Tibial artery (tissue), 4 donors: ENCODE measurements at regions not wholly inside any gene's neighbourhood (a gene's known extent, or its start where the extent isn't known, plus 50 kb on each side); places are given as distances from the start of the nearest gene placed in this dataset.

Source experiments
- DNase-seq, 2 donors: peaks; one replicate each; pipeline ENCODE4 v3.0.0-alpha.2; 2019
- H3K27ac ChIP-seq, 2 donors: fragments of 200-600 bp; sonication (generic) in 1 of 2; 1 replicate in 1 of 2; 2 replicates in 1 of 2; pipeline ENCODE4 v1.5.1; 2018 to 2019; ENCODE audit warnings: mild to moderate bottlenecking in 1 of 2
- H3K27me3 ChIP-seq, 2 donors: fragments of 200-600 bp; sonication (generic) in 1 of 2; one replicate each; pipeline versions ENCODE4 v1.5.1 to v1.6.0; 2016 to 2019
- H3K36me3 ChIP-seq, 3 donors: fragments of 200-600 bp; sonication (generic) in 2 of 3; one replicate each; pipeline ENCODE4 v1.5.1; 2016 to 2019; ENCODE audit warnings: mild to moderate bottlenecking in 2 of 3
- H3K4me1 ChIP-seq, 4 donors: fragments of 200-600 bp; sonication (generic) in 2 of 4; 1 replicate in 3 of 4; 2 replicates in 1 of 4; pipeline ENCODE4 v1.5.1; 2016 to 2019
- H3K4me3 ChIP-seq, 2 donors: fragments of 200-600 bp; sonication (generic) in 1 of 2; 1 replicate in 1 of 2; 2 replicates in 1 of 2; pipeline ENCODE4 v1.5.1; 2018 to 2019; ENCODE audit warnings: mild to moderate bottlenecking in 2 of 2
- H3K9me3 ChIP-seq, 3 donors: fragments of 200-600 bp; sonication (generic) in 1 of 3; one replicate each; pipeline ENCODE4 v1.5.1; 2016 to 2019
- intact Hi-C: fragments of 100-400 bp; cut with DNase I; formaldehyde crosslinking; loops from one replicate; pipeline ENCODE4 v1.15.0; 2023; ENCODE audit warnings: low total_unique reads
- TF ChIP-seq, protein P1 (sequence below), 2 experiments: fragments of 200-600 bp in 1 of 2; fragments of 450-650 bp in 1 of 2; IDR thresholded peaks; one replicate each; pipeline ENCODE4 v1.5.1; 2017 to 2019; ENCODE audit warnings: antibody characterized with exemption in 2 of 2, mild to moderate bottlenecking in 1 of 2, moderate library complexity in 1 of 2

DNA sequence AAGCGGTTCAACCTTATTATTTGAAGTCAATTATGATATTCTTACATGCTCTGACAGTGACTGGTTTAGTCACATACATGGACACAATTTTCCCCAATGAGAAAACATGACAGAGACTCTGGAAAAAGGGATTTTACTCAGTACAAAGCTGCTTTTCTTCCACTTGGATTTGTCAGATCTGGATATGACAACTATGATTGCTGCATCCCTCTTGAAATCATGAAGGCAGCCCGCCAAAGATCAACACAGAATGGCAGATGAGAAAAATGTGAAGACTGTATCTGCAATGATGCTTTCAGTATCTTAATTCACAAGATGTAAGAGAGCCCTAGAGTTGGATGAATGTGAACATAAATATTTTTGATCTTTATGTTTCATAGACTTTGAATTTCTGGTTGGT is 439.6 kb downstream of the CDH8 start:
- H3K27me3 ChIP-seq: no peaks in the 10 kb centered on the region
- intact Hi-C loops: no loop called here
- no peaks in the 10 kb centered on the region for H3K36me3 ChIP-seq
- no peak for DNase-seq
- peaks cover 7 to 23% (median 11%) of the 10 kb centered on the region in 3 donors for H3K9me3 ChIP-seq
- H3K4me3 ChIP-seq: no peak overlapping the region
- TF ChIP-seq, protein P1, sequence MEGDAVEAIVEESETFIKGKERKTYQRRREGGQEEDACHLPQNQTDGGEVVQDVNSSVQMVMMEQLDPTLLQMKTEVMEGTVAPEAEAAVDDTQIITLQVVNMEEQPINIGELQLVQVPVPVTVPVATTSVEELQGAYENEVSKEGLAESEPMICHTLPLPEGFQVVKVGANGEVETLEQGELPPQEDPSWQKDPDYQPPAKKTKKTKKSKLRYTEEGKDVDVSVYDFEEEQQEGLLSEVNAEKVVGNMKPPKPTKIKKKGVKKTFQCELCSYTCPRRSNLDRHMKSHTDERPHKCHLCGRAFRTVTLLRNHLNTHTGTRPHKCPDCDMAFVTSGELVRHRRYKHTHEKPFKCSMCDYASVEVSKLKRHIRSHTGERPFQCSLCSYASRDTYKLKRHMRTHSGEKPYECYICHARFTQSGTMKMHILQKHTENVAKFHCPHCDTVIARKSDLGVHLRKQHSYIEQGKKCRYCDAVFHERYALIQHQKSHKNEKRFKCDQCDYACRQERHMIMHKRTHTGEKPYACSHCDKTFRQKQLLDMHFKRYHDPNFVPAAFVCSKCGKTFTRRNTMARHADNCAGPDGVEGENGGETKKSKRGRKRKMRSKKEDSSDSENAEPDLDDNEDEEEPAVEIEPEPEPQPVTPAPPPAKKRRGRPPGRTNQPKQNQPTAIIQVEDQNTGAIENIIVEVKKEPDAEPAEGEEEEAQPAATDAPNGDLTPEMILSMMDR (IDR thresholded peaks at IDR 0.05): no peak
- H3K27ac ChIP-seq: no peak overlapping the region
- no peaks in the 10 kb centered on the region for H3K4me1 ChIP-seq

DNA sequence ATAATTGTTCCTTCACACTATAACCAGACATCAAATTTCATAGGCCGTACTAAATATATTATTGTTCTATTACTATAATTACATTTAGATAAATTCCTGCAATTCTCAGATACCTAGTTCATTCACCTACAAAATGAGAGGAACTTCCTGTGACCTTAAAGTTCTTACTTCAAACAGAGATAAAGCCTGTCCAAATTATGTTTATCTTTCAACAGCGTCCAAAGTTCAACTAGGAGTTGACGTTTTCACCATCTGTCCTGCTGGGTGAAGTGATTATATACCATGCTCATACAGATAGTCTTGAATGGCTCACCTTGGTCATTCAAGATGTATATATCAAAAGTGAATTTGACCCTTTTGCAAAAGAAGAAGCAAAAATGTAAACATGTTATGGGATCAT is 440.6 kb downstream of the CDH8 start:
- H3K27me3 ChIP-seq: no peaks in the 10 kb centered on the region
- no peak overlapping the region for H3K27ac ChIP-seq
- DNase-seq: no peak
- no peaks in the 10 kb centered on the region for H3K4me1 ChIP-seq
- TF ChIP-seq, protein P1 (IDR thresholded peaks at IDR 0.05): no peak
- no peaks in the 10 kb centered on the region for H3K36me3 ChIP-seq
- intact Hi-C loops: no loop called here
- no peak overlapping the region for H3K4me3 ChIP-seq
- H3K9me3 ChIP-seq: peaks cover 7 to 23% (median 11%) of the 10 kb centered on the region in 3 donors

DNA sequence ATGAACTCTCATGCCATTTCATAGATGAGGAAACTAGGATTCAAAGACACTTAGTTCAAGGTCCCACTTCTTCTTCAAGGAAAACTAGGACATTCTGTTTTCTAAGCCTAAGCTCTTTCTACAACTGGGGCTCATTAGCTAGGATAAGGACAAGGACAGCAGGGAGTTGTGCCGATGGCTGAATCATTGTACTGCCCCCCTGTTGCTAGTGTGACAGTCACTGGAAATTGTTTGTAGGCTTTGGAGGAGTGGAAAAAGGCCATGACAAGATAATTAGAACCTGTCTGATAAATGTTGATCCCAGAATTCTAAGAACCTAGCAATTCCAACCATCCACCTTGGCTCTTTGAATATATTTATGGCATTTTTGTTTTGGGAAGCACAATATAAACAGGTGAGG is 445.7 kb downstream of the CDH8 start:
- H3K36me3 ChIP-seq: no peaks in the 10 kb centered on the region
- TF ChIP-seq, protein P1 (IDR thresholded peaks at IDR 0.05): no peak
- H3K4me3 ChIP-seq: no peak overlapping the region
- no peak overlapping the region for H3K27ac ChIP-seq
- peaks cover 7 to 21% (median 11%) of the 10 kb centered on the region in 3 donors for H3K9me3 ChIP-seq
- DNase-seq: no peak
- no peaks in the 10 kb centered on the region for H3K27me3 ChIP-seq
- intact Hi-C loops: no loop called here
- H3K4me1 ChIP-seq: no peaks in the 10 kb centered on the region

DNA sequence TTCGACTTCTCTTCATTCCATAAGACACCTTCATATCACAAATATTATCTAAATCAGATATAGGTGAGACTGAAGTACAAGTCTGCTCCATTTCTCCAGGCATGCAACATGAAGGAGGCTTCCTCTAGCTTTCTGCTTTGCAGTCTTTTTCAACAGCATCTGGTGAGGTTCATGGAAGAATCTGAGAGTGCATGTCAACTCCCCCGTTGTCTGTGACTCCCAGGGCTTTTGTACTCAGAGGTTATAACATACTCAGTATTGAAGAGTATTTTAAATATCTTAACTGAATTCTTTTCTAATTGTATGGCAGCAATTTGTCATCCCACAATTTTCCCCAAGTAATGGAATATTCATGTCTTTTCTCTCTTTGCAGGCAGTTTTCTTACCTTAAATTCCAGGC is 448.7 kb downstream of the CDH8 start:
- no peak overlapping the region for H3K4me3 ChIP-seq
- H3K27me3 ChIP-seq: no peaks in the 10 kb centered on the region
- intact Hi-C loops: no loop called here
- no peak for DNase-seq
- no peaks in the 10 kb centered on the region for H3K36me3 ChIP-seq
- H3K9me3 ChIP-seq: peaks cover 0 to under 1% (median 0%) of the 10 kb centered on the region in 3 donors
- H3K4me1 ChIP-seq: no peaks in the 10 kb centered on the region
- H3K27ac ChIP-seq: no peak overlapping the region
- TF ChIP-seq, protein P1 (IDR thresholded peaks at IDR 0.05): no peak

DNA sequence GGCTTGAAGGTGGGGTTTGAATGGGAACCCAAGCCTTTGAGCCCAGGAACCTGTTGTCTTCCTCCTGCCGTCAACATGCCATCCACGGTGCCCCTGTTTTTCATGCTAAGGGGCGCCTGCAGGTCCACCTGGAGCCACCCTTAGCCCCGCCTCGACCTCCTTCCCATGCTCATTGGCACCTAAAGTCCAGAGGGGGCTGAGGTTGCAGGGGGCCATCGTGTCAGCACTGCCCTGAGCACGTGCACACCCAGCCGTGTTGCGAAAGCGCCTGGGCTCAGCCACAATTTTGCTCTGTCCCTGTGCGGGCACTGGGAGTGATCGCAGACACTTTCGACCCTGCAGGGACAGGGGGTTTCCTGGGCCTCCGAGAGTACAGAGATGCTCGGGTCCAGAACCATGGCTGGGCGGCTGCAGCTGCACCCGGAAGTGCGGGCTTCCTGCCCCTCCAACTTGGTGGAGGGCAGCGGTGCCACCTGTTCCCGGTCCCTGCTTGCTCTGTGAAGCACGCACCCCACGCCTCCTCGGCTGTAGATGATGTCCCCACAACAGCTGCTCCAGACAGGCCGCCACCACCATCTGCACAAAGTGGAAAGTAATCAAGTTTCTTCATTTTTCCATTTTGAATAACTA is 454.7 kb downstream of the CDH8 start:
- H3K4me3 ChIP-seq: no peak overlapping the region
- no peaks in the 10 kb centered on the region for H3K36me3 ChIP-seq
- TF ChIP-seq, protein P1 (IDR thresholded peaks at IDR 0.05): no peak
- intact Hi-C loops: no loop called here
- no peaks in the 10 kb centered on the region for H3K4me1 ChIP-seq
- no peaks in the 10 kb centered on the region for H3K9me3 ChIP-seq
- no peak overlapping the region for H3K27ac ChIP-seq
- no peaks in the 10 kb centered on the region for H3K27me3 ChIP-seq
- no peak for DNase-seq

DNA sequence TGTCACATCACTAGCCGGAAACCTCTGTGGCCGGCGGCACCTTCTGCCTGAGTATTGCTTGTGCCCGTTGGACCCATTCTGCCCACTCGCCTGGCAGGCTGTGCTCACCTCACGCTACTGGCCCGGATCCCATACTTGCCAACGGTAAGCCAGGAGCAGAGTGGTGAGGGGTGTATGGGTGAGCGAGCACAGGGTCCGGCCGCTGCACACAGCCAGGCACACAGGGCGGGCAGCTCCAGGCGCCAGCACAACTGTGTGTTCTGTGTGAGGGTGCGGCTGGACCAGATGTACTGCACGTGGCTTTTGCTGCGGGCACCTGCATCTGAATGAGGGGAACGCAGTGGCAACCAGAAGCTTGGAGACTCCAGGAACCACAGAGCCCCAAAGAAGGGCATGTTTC is 455.7 kb downstream of the CDH8 start:
- no peak for DNase-seq
- H3K4me1 ChIP-seq: no peaks in the 10 kb centered on the region
- no peaks in the 10 kb centered on the region for H3K27me3 ChIP-seq
- H3K36me3 ChIP-seq: no peaks in the 10 kb centered on the region
- no peaks in the 10 kb centered on the region for H3K9me3 ChIP-seq
- intact Hi-C loops: no loop called here
- H3K4me3 ChIP-seq: no peak overlapping the region
- H3K27ac ChIP-seq: no peak overlapping the region
- TF ChIP-seq, protein P1 (IDR thresholded peaks at IDR 0.05): no peak
